GM23338 (cell line): ENCODE measurements at regions not wholly inside any gene's neighbourhood (a gene's known extent, or its start where the extent isn't known, plus 50 kb on each side); places are given as distances from the start of the nearest gene placed in this dataset.

Experiments
- ATAC-seq: fragments of 200-7000 bp; cut with Tn5 transposase; 3 replicates; pipeline ENCODE4 v1.9.1; 2020
- DNase-seq: peaks from one replicate; pipeline ENCODE4 v3.0.0-alpha.2; 2015; ENCODE audit warnings: low spot score
- H2AFZ ChIP-seq: fragments of 200-600 bp; sonication (generic); 2 replicates; pipeline ENCODE4 v1.8.0; 2016; ENCODE audit warnings: antibody characterized with exemption, mild to moderate bottlenecking, moderate library complexity
- H3F3A ChIP-seq: fragments of 200-600 bp; sonication (generic); replicated peaks from 2 replicates; pipeline ENCODE4 v1.8.0; 2017; ENCODE audit warnings: antibody characterized with exemption, mixed run types, low read depth
- H3K27ac ChIP-seq: fragments of 200-600 bp; sonication (generic); 2 replicates; pipeline ENCODE4 v1.6.1; 2016; ENCODE audit warnings: low read depth
- H3K27me3 ChIP-seq: fragments of 200-600 bp; sonication (generic); 2 replicates; pipeline ENCODE4 v1.8.0; 2016; ENCODE audit warnings: mild to moderate bottlenecking, mixed run types, moderate library complexity; ENCODE audit not compliant: insufficient read depth
- H3K36me3 ChIP-seq: fragments of 200-600 bp; sonication (generic); 2 replicates; pipeline ENCODE4 v1.8.0; 2016; ENCODE audit warnings: mild to moderate bottlenecking; ENCODE audit not compliant: insufficient read depth
- H3K4me1 ChIP-seq: fragments of 200-600 bp; sonication (generic); 2 replicates; pipeline ENCODE4 v1.8.0; 2016; ENCODE audit warnings: mild to moderate bottlenecking, moderate library complexity; ENCODE audit not compliant: insufficient read depth
- H3K4me2 ChIP-seq: fragments of 200-600 bp; sonication (generic); 2 replicates; pipeline ENCODE4 v1.7.1; 2017; ENCODE audit warnings: mixed run types
- H3K4me3 ChIP-seq: fragments of 200-600 bp; sonication (generic); 2 replicates; pipeline ENCODE4 v1.6.1; 2016; ENCODE audit warnings: mixed run types
- H3K79me2 ChIP-seq: fragments of 200-600 bp; sonication (generic); replicated peaks from 2 replicates; pipeline ENCODE4 v1.8.0; 2017; ENCODE audit warnings: mild to moderate bottlenecking; ENCODE audit not compliant: insufficient read depth
- H3K9me2 ChIP-seq: fragments of 200-600 bp; sonication (generic); 2 replicates; pipeline ENCODE4 v1.8.0; 2017; ENCODE audit not compliant: insufficient read depth
- H4K20me1 ChIP-seq: fragments of 200-600 bp; sonication (generic); replicated peaks from 2 replicates; pipeline ENCODE4 v1.8.0; 2017; ENCODE audit warnings: mild to moderate bottlenecking; ENCODE audit not compliant: insufficient read depth
- H3K27ac Mint-ChIP-seq: 2 replicates; pipeline ENCODE4 v1.8.0; 2020; ENCODE audit warnings: inconsistent platforms, mild to moderate bottlenecking, moderate library complexity, mixed read lengths
- H3K27me3 Mint-ChIP-seq: 3 replicates; pipeline ENCODE4 v1.8.0; 2022; ENCODE audit warnings: low read depth, mild to moderate bottlenecking, moderate library complexity, mixed read lengths, inconsistent platforms; ENCODE audit not compliant: insufficient read depth, poor library complexity
- H3K36me3 Mint-ChIP-seq: 3 replicates; pipeline ENCODE4 v1.8.0; 2021; ENCODE audit warnings: low read depth, mild to moderate bottlenecking, inconsistent platforms, moderate library complexity, mixed read lengths
- H3K4me1 Mint-ChIP-seq: 3 replicates; pipeline ENCODE4 v1.8.0; 2020; ENCODE audit warnings: mild to moderate bottlenecking, inconsistent platforms, mixed read lengths
- H3K4me3 Mint-ChIP-seq: 3 replicates; pipeline ENCODE4 v1.8.0; 2021; ENCODE audit warnings: moderate library complexity, mild to moderate bottlenecking, inconsistent platforms, mixed read lengths
- H3K9me3 Mint-ChIP-seq: 3 replicates; pipeline ENCODE4 v1.8.0; 2020; ENCODE audit warnings: moderate library complexity, mild to moderate bottlenecking, inconsistent platforms, mixed read lengths
- CREB1 ChIP-seq: fragments of 250-450 bp; sonication (Bioruptor Pico); IDR thresholded peaks from 2 replicates; pipeline ENCODE4 v1.5.0; 2020; ENCODE audit warnings: low read depth, mild to moderate bottlenecking, moderate library complexity
- CTCF ChIP-seq, 2 experiments: fragments of 200-600 bp in 1 of 2; sonication (generic) in 1 of 2; conservative IDR thresholded peaks; 2 replicates each; pipeline versions ENCODE4 v1.5.1 to v1.6.1; 2016 to 2017; ENCODE audit warnings: antibody characterized with exemption in 2 of 2, low read depth in 2 of 2, mild to moderate bottlenecking in 2 of 2, moderate library complexity in 1 of 2
- ETS1 ChIP-seq: IDR thresholded peaks from 2 replicates; pipeline ENCODE4 v1.6.1; 2016; ENCODE audit warnings: antibody characterized with exemption
- EZH2 ChIP-seq: fragments of 200-600 bp; sonication (generic); IDR thresholded peaks from one replicate; pipeline ENCODE4 v1.8.0; 2017; ENCODE audit warnings: antibody characterized with exemption, mild to moderate bottlenecking, low read depth; ENCODE audit not compliant: unreplicated experiment
- EZH2phosphoT487 ChIP-seq: fragments of 200-600 bp; sonication (generic); IDR thresholded peaks from one replicate; pipeline ENCODE4 v1.8.1; 2018; ENCODE audit warnings: antibody characterized with exemption; ENCODE audit not compliant: unreplicated experiment
- JUNB ChIP-seq: IDR thresholded peaks from one replicate; pipeline ENCODE4 v1.6.1; 2016; ENCODE audit warnings: antibody characterized with exemption; ENCODE audit not compliant: unreplicated experiment
- NANOG ChIP-seq: IDR thresholded peaks from 2 replicates; pipeline ENCODE4 v1.6.1; 2016; ENCODE audit warnings: antibody characterized with exemption, borderline replicate concordance
- POLR2AphosphoS5 ChIP-seq: IDR thresholded peaks from 2 replicates; pipeline ENCODE4 v1.6.1; 2016; ENCODE audit warnings: antibody characterized with exemption, low read depth
- REST ChIP-seq: IDR thresholded peaks from one replicate; pipeline ENCODE4 v1.6.1; 2018; ENCODE audit warnings: antibody characterized with exemption; ENCODE audit not compliant: unreplicated experiment
- STAT1 ChIP-seq: IDR thresholded peaks from one replicate; pipeline ENCODE4 v1.6.1; 2016; ENCODE audit warnings: antibody characterized with exemption; ENCODE audit not compliant: unreplicated experiment
- ZNF114 ChIP-seq: fragments of 250-450 bp; sonication (Bioruptor Pico); IDR thresholded peaks from 2 replicates; pipeline ENCODE4 v1.5.0; 2020; ENCODE audit warnings: mild to moderate bottlenecking, moderate library complexity
- ZNF331 ChIP-seq: fragments of 250-450 bp; sonication (Bioruptor Pico); IDR thresholded peaks from 2 replicates; pipeline ENCODE4 v1.5.0; 2020; ENCODE audit warnings: low read depth, mild to moderate bottlenecking, moderate library complexity
- ZNF462 ChIP-seq: fragments of 250-450 bp; sonication (Bioruptor Pico); IDR thresholded peaks from 2 replicates; pipeline ENCODE4 v1.5.0; 2020; ENCODE audit warnings: mild to moderate bottlenecking, moderate library complexity

GRCh38 chr3:87792198-87792533 lies 266.6 kb downstream of the CGGBP1 start:
- DNase-seq, result peak; percentile 7
- Histone ChIP-seq H3K4me2 (peak overlapping the region; percentile 77), H3K36me3 (no peaks in the 10 kb centered on the region), H3F3A (no peaks in the 10 kb centered on the region), H3K27me3 (peaks cover 35% of the 10 kb centered on the region), H3K9me2 (no peaks in the 10 kb centered on the region), H3K4me1 (peaks cover 10% of the 10 kb centered on the region), H3K4me3 (peak overlapping the region; percentile 85), H2AFZ (peak overlapping the region; percentile 99), H3K79me2 (no peaks in the 10 kb centered on the region), H4K20me1 (no peaks in the 10 kb centered on the region), H3K27ac (no peak overlapping the region)
- Mint-ChIP-seq H3K9me3 (no peaks in the 10 kb centered on the region), H3K4me1 (peaks cover 15% of the 10 kb centered on the region; the same call in 2 of the 3 replicates), H3K27me3 (peaks cover 26% of the 10 kb centered on the region), H3K27ac (no peak overlapping the region), H3K4me3 (peak overlapping the region; percentile 82), H3K36me3 (no peaks in the 10 kb centered on the region)
- no peak for ATAC-seq
- TF ChIP-seq EZH2phosphoT487 (no peak), POLR2AphosphoS5 (no peak), NANOG (no peak), ETS1 (no peak), JUNB (no peak), ZNF114 (CRISPR knock-in tag) (no peak), STAT1 (no peak), CREB1 (CRISPR knock-in tag) (no peak), EZH2 (no peak), ZNF331 (CRISPR knock-in tag) (no peak), ZNF462 (CRISPR knock-in tag) (no peak), CTCF (conservative IDR thresholded peaks at IDR 0.05; ENCODE audit: low read depth in 2 of 2) (no peak), REST (no peak)
